ENCODE measurements at regions not wholly inside any gene's neighbourhood (a gene's known extent, or its start where the extent isn't known, plus 50 kb on each side); places are given as distances from the start of the nearest gene placed in this dataset.
A peak's percentile ranks its signal among the peaks of the same experiment; 100 is the strongest.
"Not testable (repeated sequence)": the region's sequence is repeated elsewhere in the genome, so short reads cannot be mapped to it uniquely, and the experiment has no call there.

GRCh38 chr7:52547308-52547910, 488.0 kb upstream of the POM121L12 start:
- DNase-seq, result no peak
- in situ Hi-C loops (cut with HindIII; ENCODE audit: low pct_ligation_motif_present, low pct_unique_long_range_greater_than_20kb, low sequenced_read_pairs), result no loop called here

- peak; percentile 25 for DNase-seq
These were observed 494.2 kb upstream of the POM121L12 start for GRCh38 chr7:52541198-52541765.

GRCh38 chr7:52540041-52540440, 495.4 kb upstream of the POM121L12 start:
- peak; percentile 43 for DNase-seq
- in situ Hi-C loops (cut with HindIII; ENCODE audit: low pct_ligation_motif_present, low pct_unique_long_range_greater_than_20kb, low sequenced_read_pairs), result no loop called here

More at GRCh38 chr7:52541198-52541765, 494.2 kb upstream of the POM121L12 start:
- in situ Hi-C loops (cut with HindIII; ENCODE audit: low pct_ligation_motif_present, low pct_unique_long_range_greater_than_20kb, low sequenced_read_pairs), result not testable (repeated sequence)

GRCh38 chr7:52539414-52539813, 496.0 kb upstream of the POM121L12 start:
- in situ Hi-C loops (cut with HindIII; ENCODE audit: low pct_ligation_motif_present, low pct_unique_long_range_greater_than_20kb, low sequenced_read_pairs), result no loop called here
- DNase-seq, result no peak

- DNase-seq, result no peak
- in situ Hi-C loops (cut with HindIII; ENCODE audit: low pct_ligation_motif_present, low pct_unique_long_range_greater_than_20kb, low sequenced_read_pairs), result no loop called here
These were observed 498.4 kb upstream of the POM121L12 start for GRCh38 chr7:52537051-52537450.

- no peak for DNase-seq
- in situ Hi-C loops (cut with HindIII; ENCODE audit: low pct_ligation_motif_present, low pct_unique_long_range_greater_than_20kb, low sequenced_read_pairs), result no loop called here
These were observed 509.6 kb upstream of the POM121L12 start for GRCh38 chr7:52525772-52526341.

GRCh38 chr7:52518869-52519268, 516.6 kb upstream of the POM121L12 start:
- in situ Hi-C loops (cut with HindIII; ENCODE audit: low pct_ligation_motif_present, low pct_unique_long_range_greater_than_20kb, low sequenced_read_pairs), result no loop called here
- no peak for DNase-seq

GRCh38 chr7:52512656-52513055, 522.8 kb upstream of the POM121L12 start:
- no peak for DNase-seq
- in situ Hi-C loops (cut with HindIII; ENCODE audit: low pct_ligation_motif_present, low pct_unique_long_range_greater_than_20kb, low sequenced_read_pairs), result no loop called here

GRCh38 chr7:52507546-52508255, 527.7 kb upstream of the POM121L12 start:
- no peak for DNase-seq
- in situ Hi-C loops (cut with HindIII; ENCODE audit: low pct_ligation_motif_present, low pct_unique_long_range_greater_than_20kb, low sequenced_read_pairs), result no loop called here

GRCh38 chr7:52506325-52506724, 529.1 kb upstream of the POM121L12 start:
- DNase-seq, result no peak
- in situ Hi-C loops (cut with HindIII; ENCODE audit: low pct_ligation_motif_present, low pct_unique_long_range_greater_than_20kb, low sequenced_read_pairs), result no loop called here

GRCh38 chr7:52504561-52504960, 530.9 kb upstream of the POM121L12 start:
- in situ Hi-C loops (cut with HindIII; ENCODE audit: low pct_ligation_motif_present, low pct_unique_long_range_greater_than_20kb, low sequenced_read_pairs), result no loop called here
- DNase-seq, result no peak

- in situ Hi-C loops (cut with HindIII; ENCODE audit: low pct_ligation_motif_present, low pct_unique_long_range_greater_than_20kb, low sequenced_read_pairs), result no loop called here
- no peak for DNase-seq
These were observed 533.2 kb upstream of the POM121L12 start for GRCh38 chr7:52502281-52502680.

GRCh38 chr7:52501696-52502095, 533.7 kb upstream of the POM121L12 start:
- no peak for DNase-seq
- in situ Hi-C loops (cut with HindIII; ENCODE audit: low pct_ligation_motif_present, low pct_unique_long_range_greater_than_20kb, low sequenced_read_pairs), result no loop called here

- in situ Hi-C loops (cut with HindIII; ENCODE audit: low pct_ligation_motif_present, low pct_unique_long_range_greater_than_20kb, low sequenced_read_pairs), result no loop called here
- peak; percentile 59 for DNase-seq
These were observed 534.6 kb upstream of the POM121L12 start for GRCh38 chr7:52500841-52501240.

- in situ Hi-C loops (cut with HindIII; ENCODE audit: low pct_ligation_motif_present, low pct_unique_long_range_greater_than_20kb, low sequenced_read_pairs), result no loop called here
- DNase-seq, result no peak
These were observed 537.1 kb upstream of the POM121L12 start for GRCh38 chr7:52498366-52498765.

- DNase-seq, result no peak
- in situ Hi-C loops (cut with HindIII; ENCODE audit: low pct_ligation_motif_present, low pct_unique_long_range_greater_than_20kb, low sequenced_read_pairs), result no loop called here
These were observed 549.2 kb upstream of the POM121L12 start for GRCh38 chr7:52486267-52486666.

- in situ Hi-C loops (cut with HindIII; ENCODE audit: low pct_ligation_motif_present, low pct_unique_long_range_greater_than_20kb, low sequenced_read_pairs), result no loop called here
- DNase-seq, result no peak
These were observed 553.4 kb upstream of the POM121L12 start for GRCh38 chr7:52482076-52482475.

GRCh38 chr7:52481571-52481970, 553.9 kb upstream of the POM121L12 start:
- in situ Hi-C loops (cut with HindIII; ENCODE audit: low pct_ligation_motif_present, low pct_unique_long_range_greater_than_20kb, low sequenced_read_pairs), result no loop called here
- no peak for DNase-seq

- in situ Hi-C loops (cut with HindIII; ENCODE audit: low pct_ligation_motif_present, low pct_unique_long_range_greater_than_20kb, low sequenced_read_pairs), result no loop called here
- no peak for DNase-seq
These were observed 555.4 kb upstream of the POM121L12 start for GRCh38 chr7:52479990-52480389.

Data from ACHN (cell line).